ENCODE measurements at regions not wholly inside any gene's neighbourhood (a gene's known extent, or its start where the extent isn't known, plus 50 kb on each side); places are given as distances from the start of the nearest gene placed in this dataset.

GRCh38 chr14:49196327-49196726, 389.9 kb downstream of the RPS29 start:
- Mint-ChIP-seq H3K27me3 (peaks cover 0 to 18% (median 7%) of the 10 kb centered on the region in 5 donors), H3K27ac (no peak overlapping the region), H3K9me3 (no peaks in the 10 kb centered on the region), H3K4me3 (no peak overlapping the region), H3K36me3 (no peaks in the 10 kb centered on the region), H3K4me1 (peaks cover 0 to 3% (median 0%) of the 10 kb centered on the region in 4 donors)
- POLR2A ChIA-PET, result no interaction called here
- DNase-seq (no peak), ATAC-seq (no peak)

- H3K36me3 Mint-ChIP-seq, result no peaks in the 10 kb centered on the region
- peaks cover 0 to under 1% (median 0%) of the 10 kb centered on the region in 9 donors for H3K9me3 Mint-ChIP-seq
- no peak overlapping the region for H3K4me3 Mint-ChIP-seq
- ATAC-seq, result no peak
- POLR2A ChIA-PET, result no interaction called here
- no peak overlapping the region for H3K27ac Mint-ChIP-seq
- peaks cover 0 to 3% (median 0%) of the 10 kb centered on the region in 4 donors for H3K4me1 Mint-ChIP-seq
- no peak for DNase-seq
- peaks cover 0 to 21% (median 13%) of the 10 kb centered on the region in 5 donors for H3K27me3 Mint-ChIP-seq
Observed at GRCh38 chr14:49194067-49194466, 392.1 kb downstream of the RPS29 start.

- no peaks in the 10 kb centered on the region for H3K36me3 Mint-ChIP-seq
- DNase-seq, result no peak
Observed at GRCh38 chr14:49193332-49194065, 392.7 kb downstream of the RPS29 start.

GRCh38 chr14:49191380-49191779, 394.8 kb downstream of the RPS29 start:
- no peak overlapping the region for H3K27ac Mint-ChIP-seq
- H3K4me3 Mint-ChIP-seq, result no peak overlapping the region
- H3K9me3 Mint-ChIP-seq, result peaks cover 0 to 8% (median 0%) of the 10 kb centered on the region in 9 donors
- H3K4me1 Mint-ChIP-seq, result peaks cover 0 to 3% (median 0%) of the 10 kb centered on the region in 4 donors
- no peaks in the 10 kb centered on the region for H3K36me3 Mint-ChIP-seq
- H3K27me3 Mint-ChIP-seq, result peaks cover 0 to 26% (median 18%) of the 10 kb centered on the region in 5 donors
- ATAC-seq (no peak), DNase-seq (no peak)
- POLR2A ChIA-PET, result no interaction called here

More at GRCh38 chr14:49193332-49194065, 392.7 kb downstream of the RPS29 start:
- POLR2A ChIA-PET, result no interaction called here
- H3K4me1 Mint-ChIP-seq, result peaks cover 0 to 3% (median 0%) of the 10 kb centered on the region in 4 donors
- ATAC-seq, result no peak
- peaks cover 0 to 2% (median 0%) of the 10 kb centered on the region in 9 donors for H3K9me3 Mint-ChIP-seq
- no peak overlapping the region for H3K27ac Mint-ChIP-seq
- H3K27me3 Mint-ChIP-seq, result peaks cover 0 to 26% (median 18%) of the 10 kb centered on the region in 5 donors
- no peak overlapping the region for H3K4me3 Mint-ChIP-seq

GRCh38 chr14:49189375-49189774, 396.8 kb downstream of the RPS29 start:
- no peaks in the 10 kb centered on the region for H3K36me3 Mint-ChIP-seq
- POLR2A ChIA-PET, result no interaction called here
- H3K27me3 Mint-ChIP-seq, result peaks cover 0 to 24% (median 18%) of the 10 kb centered on the region in 5 donors
- peaks cover 0 to 8% (median 0%) of the 10 kb centered on the region in 9 donors for H3K9me3 Mint-ChIP-seq
- no peak overlapping the region for H3K27ac Mint-ChIP-seq
- H3K4me3 Mint-ChIP-seq, result no peak overlapping the region
- peaks cover 0 to 3% (median 0%) of the 10 kb centered on the region in 4 donors for H3K4me1 Mint-ChIP-seq
- ATAC-seq, result no peak
- DNase-seq, result no peak

GRCh38 chr14:49187799-49188198, 398.4 kb downstream of the RPS29 start:
- Mint-ChIP-seq H3K27ac (no peak overlapping the region), H3K4me1 (no peaks in the 10 kb centered on the region), H3K9me3 (peaks cover 0 to 10% (median 2%) of the 10 kb centered on the region in 9 donors), H3K27me3 (peaks cover 0 to 24% (median 18%) of the 10 kb centered on the region in 5 donors), H3K36me3 (no peaks in the 10 kb centered on the region), H3K4me3 (no peak overlapping the region)
- ATAC-seq, result no peak
- POLR2A ChIA-PET, result no interaction called here
- DNase-seq, result no peak

- Mint-ChIP-seq H3K4me1 (no peaks in the 10 kb centered on the region), H3K27ac (no peak overlapping the region), H3K4me3 (no peak overlapping the region), H3K9me3 (peaks cover 3 to 25% (median 11%) of the 10 kb centered on the region in 9 donors), H3K36me3 (peaks cover 0 to 5% (median 0%) of the 10 kb centered on the region in 3 donors), H3K27me3 (peaks cover 6 to 19% (median 9%) of the 10 kb centered on the region in 5 donors)
- peak in 4 of 10 donors; percentile 0 to 9 (median 3) for DNase-seq
- ATAC-seq, result no peak
- POLR2A ChIA-PET, result no interaction called here
Observed at GRCh38 chr14:49173765-49174373, 412.3 kb downstream of the RPS29 start.

- Mint-ChIP-seq H3K36me3 (no peaks in the 10 kb centered on the region), H3K4me1 (peaks cover 0 to 6% (median 4%) of the 10 kb centered on the region in 4 donors), H3K27ac (no peak overlapping the region), H3K4me3 (no peak overlapping the region), H3K9me3 (no peaks in the 10 kb centered on the region), H3K27me3 (peaks cover 0 to 25% (median 3%) of the 10 kb centered on the region in 5 donors)
- POLR2A ChIA-PET, result no interaction called here
- ATAC-seq, result no peak
- no peak for DNase-seq
Observed at GRCh38 chr14:49164074-49164473, 422.1 kb downstream of the RPS29 start.

- no peak overlapping the region for H3K27ac Mint-ChIP-seq
Observed at GRCh38 chr14:49160983-49161382, 425.2 kb downstream of the RPS29 start.

GRCh38 chr14:49159081-49159480, 427.1 kb downstream of the RPS29 start:
- H3K4me3 Mint-ChIP-seq, result no peak overlapping the region
- H3K36me3 Mint-ChIP-seq, result no peaks in the 10 kb centered on the region
- POLR2A ChIA-PET, result no interaction called here
- ATAC-seq (no peak), DNase-seq (no peak)
- peaks cover 0 to 11% (median 6%) of the 10 kb centered on the region in 4 donors for H3K4me1 Mint-ChIP-seq
- peaks cover 0 to 11% (median 0%) of the 10 kb centered on the region in 9 donors for H3K9me3 Mint-ChIP-seq
- no peak overlapping the region for H3K27ac Mint-ChIP-seq
- peaks cover 0 to 5% (median 0%) of the 10 kb centered on the region in 5 donors for H3K27me3 Mint-ChIP-seq

More at GRCh38 chr14:49160983-49161382, 425.2 kb downstream of the RPS29 start:
- no peak for DNase-seq
- H3K9me3 Mint-ChIP-seq, result peaks cover 0 to 11% (median 0%) of the 10 kb centered on the region in 9 donors
- H3K36me3 Mint-ChIP-seq, result no peaks in the 10 kb centered on the region
- peaks cover 0 to 11% (median 6%) of the 10 kb centered on the region in 4 donors for H3K4me1 Mint-ChIP-seq
- POLR2A ChIA-PET, result no interaction called here
- H3K4me3 Mint-ChIP-seq, result no peak overlapping the region
- ATAC-seq, result no peak
- H3K27me3 Mint-ChIP-seq, result peaks cover 0 to 16% (median 0%) of the 10 kb centered on the region in 5 donors

GRCh38 chr14:49139593-49139992, 446.6 kb downstream of the RPS29 start:
- POLR2A ChIA-PET, result no interaction called here
- peaks cover 0 to 4% (median 0%) of the 10 kb centered on the region in 5 donors for H3K27me3 Mint-ChIP-seq
- DNase-seq (no peak), ATAC-seq (no peak)
- no peak overlapping the region for H3K27ac Mint-ChIP-seq
- H3K4me1 Mint-ChIP-seq, result no peaks in the 10 kb centered on the region
- H3K36me3 Mint-ChIP-seq, result no peaks in the 10 kb centered on the region
- no peak overlapping the region for H3K4me3 Mint-ChIP-seq
- H3K9me3 Mint-ChIP-seq, result peaks cover 0 to 15% (median 0%) of the 10 kb centered on the region in 9 donors

- H3K27ac Mint-ChIP-seq, result no peak overlapping the region
- DNase-seq (no peak), ATAC-seq (no peak)
- peaks cover 0 to 9% (median 4%) of the 10 kb centered on the region in 9 donors for H3K9me3 Mint-ChIP-seq
- H3K27me3 Mint-ChIP-seq, result peaks cover 2 to 10% (median 4%) of the 10 kb centered on the region in 5 donors
- POLR2A ChIA-PET, result no interaction called here
- H3K4me3 Mint-ChIP-seq, result no peak overlapping the region
- H3K4me1 Mint-ChIP-seq, result no peaks in the 10 kb centered on the region
- H3K36me3 Mint-ChIP-seq, result peaks cover 0 to 6% (median 0%) of the 10 kb centered on the region in 3 donors
Observed at GRCh38 chr14:49134940-49135339, 451.2 kb downstream of the RPS29 start.

- Mint-ChIP-seq H3K27ac (no peak overlapping the region), H3K36me3 (no peaks in the 10 kb centered on the region), H3K4me1 (no peaks in the 10 kb centered on the region), H3K9me3 (peaks cover 0 to 6% (median 0%) of the 10 kb centered on the region in 9 donors), H3K27me3 (peaks cover 0 to 2% (median 0%) of the 10 kb centered on the region in 5 donors), H3K4me3 (no peak overlapping the region)
- DNase-seq, result no peak
- ATAC-seq, result no peak
- POLR2A ChIA-PET, result no interaction called here
Observed at GRCh38 chr14:49121246-49121645, 464.9 kb downstream of the RPS29 start.

Measured in naive thymus-derived CD8-positive, alpha-beta T cell (primary cell).